GM21528 (cell line): ENCODE measurements at regions not wholly inside any gene's neighbourhood (a gene's known extent, or its start where the extent isn't known, plus 50 kb on each side); places are given as distances from the start of the nearest gene placed in this dataset.
A peak's percentile ranks its signal among the peaks of the same experiment; 100 is the strongest.

Experiments used
- ATAC-seq: cut with Tn5 transposase; IDR thresholded peaks from one replicate; pipeline ENCODE4 v1.9.1; 2021; ENCODE audit warnings: mild to moderate bottlenecking, moderate library complexity; ENCODE audit not compliant: unreplicated experiment, low FRiP score

- no peak for ATAC-seq
Observed at GRCh38 chr12:78402366-78403134, 462.0 kb upstream of the SYT1 start.

DNA sequence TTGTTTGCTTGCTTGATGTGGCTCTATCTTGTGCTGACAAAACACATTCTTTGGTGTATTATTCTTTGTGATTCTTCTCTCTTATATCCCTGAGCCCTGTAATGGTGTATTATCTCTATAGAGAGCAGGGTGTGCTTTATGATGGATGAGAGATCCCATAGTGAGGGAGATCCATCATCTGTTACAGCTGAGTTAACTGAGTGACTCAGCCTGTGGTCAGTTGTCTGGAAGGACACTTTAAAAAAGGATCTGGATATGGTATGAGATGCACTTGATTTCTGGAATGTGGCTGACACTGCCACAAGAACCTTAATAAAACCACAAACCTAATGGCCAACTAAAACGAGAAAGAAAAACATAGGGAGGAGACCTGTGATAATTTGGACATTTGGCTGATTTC is 461.4 kb upstream of the SYT1 start:
- ATAC-seq: no peak

DNA sequence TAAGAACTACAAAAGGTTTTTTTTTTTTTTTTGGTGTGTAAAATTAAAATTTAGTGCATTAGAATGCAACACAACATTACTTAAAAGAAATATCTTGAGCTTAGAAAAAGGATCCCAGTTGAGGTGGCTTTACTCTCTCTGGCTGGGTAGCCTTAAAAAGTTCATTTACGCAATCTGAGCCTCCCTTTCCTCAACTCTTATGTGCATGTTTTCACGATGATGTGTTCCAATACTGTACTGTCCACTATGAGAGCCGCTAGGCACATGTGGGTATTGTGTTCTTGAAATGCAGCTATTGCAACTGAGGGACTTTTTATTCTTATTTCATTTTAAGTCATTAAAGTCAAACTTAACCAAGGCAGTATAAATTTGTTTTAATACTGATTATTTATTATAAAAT is 460.9 kb upstream of the SYT1 start:
- ATAC-seq: no peak

GRCh38 chr12:78406213-78406612 is 458.4 kb upstream of the SYT1 start:
- ATAC-seq: no peak

GRCh38 chr12:78406828-78407227 is 457.7 kb upstream of the SYT1 start:
- ATAC-seq: peak; percentile 81

- no peak for ATAC-seq
Observed at GRCh38 chr12:78407722-78408121, 456.9 kb upstream of the SYT1 start.

DNA sequence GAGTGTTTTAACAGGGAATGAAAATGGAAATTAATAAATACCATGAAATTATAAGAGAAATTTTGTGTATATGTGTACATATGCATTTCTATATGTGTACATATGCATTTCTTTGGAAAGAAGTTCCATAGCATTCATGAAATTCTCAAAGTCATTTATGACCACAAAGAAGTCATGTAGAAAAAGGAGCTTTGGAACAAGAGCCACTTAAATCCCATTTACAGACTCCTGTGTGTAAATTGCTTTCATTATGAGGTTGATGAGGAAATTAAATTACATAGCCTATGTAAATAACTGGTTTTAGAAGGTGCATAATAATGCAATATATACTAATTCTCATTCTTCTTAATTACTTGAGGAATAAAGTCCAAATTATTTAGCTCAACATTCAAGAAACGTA is 450.5 kb upstream of the SYT1 start:
- no peak for ATAC-seq

DNA sequence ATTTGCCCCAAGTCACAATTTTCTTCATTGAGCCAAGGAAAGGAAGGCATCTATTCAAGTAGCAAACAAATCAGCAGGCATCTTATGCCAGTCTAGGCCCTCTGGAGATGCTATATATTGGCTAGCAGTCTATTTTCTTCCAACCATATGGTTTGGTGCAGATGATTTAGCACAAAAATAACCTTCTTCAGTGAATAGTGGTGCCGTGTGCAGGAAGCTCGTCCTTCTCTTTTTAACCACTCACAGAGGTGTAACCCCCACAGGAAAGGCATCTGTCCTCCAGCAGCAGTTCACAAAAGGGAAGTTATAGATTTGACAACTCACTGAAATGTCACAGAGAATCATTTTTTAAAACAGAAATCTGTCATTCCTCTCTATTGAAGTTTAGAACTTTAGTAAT is 445.7 kb upstream of the SYT1 start:
- no peak for ATAC-seq

GRCh38 chr12:78419513-78419912 is 445.1 kb upstream of the SYT1 start:
- ATAC-seq: no peak

DNA sequence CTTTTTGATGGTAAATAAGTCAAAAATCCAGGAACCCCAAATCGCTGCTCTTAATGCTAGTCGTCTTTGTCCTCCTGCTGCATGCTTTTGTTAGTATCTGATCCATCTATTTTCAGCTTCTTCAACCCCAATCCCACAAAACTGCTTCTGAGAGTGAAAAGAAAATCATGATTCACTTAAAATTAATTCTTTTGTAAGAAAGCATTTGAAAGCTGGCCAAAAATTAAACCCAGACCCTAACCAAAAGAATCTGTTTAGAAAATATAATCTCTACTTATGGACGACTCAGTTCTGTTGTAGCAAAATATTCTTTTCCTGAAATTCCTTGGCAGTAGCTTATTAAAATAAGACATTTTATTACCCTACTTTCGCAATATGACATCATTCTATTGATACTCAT is 443.6 kb upstream of the SYT1 start:
- ATAC-seq: no peak

DNA sequence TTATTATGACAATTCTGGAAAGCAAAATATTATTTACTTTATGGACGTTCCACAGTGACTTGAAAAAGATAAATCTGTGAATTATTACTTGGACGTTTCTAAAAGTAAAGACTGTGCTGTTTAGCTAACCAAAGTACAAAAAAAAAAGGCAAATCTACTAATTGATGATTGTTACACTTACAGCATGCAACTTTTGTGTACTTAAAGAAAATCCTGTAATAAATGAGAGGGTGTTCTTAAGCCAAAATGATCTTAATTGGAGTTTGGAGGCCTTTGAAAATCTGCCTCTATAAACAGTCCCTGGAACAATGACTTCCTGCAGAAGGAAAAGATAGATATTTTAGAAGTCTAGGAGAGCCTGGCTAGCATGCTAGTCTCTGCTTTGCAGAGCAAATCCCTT is 434.0 kb upstream of the SYT1 start:
- no peak for ATAC-seq

DNA sequence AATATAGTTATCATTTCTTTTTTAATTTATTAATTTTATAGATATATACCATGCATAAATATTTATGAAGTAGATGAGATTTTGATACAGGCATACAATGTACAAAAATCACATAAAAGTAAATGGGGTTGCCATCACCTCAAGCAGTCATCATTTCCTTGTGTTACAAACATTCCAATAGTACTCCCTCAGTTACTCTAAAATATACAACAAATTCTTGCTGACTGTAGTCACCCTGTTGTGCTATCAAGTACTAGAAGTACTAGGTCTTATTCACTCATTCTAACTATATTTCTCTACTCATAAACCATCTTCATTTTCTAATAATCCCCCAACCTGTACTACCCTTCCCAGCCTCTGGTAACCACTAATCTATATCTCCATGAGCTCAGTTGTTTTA is 432.6 kb upstream of the SYT1 start:
- no peak for ATAC-seq

DNA sequence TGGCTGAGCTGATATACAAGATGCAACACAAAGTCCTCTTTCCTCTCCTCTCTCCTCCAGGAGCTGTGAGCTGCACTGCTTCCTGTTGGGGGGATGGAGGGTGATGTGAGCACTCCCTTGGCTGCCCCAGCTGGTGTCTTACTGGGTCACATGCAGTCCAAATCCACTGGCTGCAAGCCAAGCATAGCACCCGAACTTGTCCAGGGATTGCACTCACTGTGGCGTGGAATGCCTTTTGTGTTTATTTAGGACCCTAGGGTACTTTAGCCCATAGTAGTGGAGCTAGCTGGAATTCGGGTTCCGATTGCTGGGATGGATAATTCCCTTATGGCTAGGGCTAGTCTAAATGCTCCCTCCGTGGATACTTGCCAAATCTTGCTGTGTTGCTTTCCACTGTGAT is 424.9 kb upstream of the SYT1 start:
- ATAC-seq: no peak

GRCh38 chr12:78441737-78442453 is 422.7 kb upstream of the SYT1 start:
- no peak for ATAC-seq

DNA sequence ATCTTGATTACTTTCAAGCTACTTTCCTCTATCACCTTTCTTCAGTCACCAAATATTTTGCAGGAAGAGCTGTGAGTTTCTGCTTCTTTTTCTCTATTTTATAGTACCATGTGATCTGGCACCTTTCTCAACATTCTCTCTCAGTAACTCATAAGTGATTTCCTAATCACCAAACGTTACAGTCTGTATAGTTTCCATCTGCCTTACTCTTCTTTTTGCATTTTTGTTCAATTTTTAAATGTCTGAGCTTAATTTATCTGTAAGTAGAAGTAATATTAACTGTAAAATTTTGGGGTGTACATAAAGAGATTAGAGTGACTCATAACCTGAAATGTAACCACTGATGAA is 422.1 kb upstream of the SYT1 start:
- no peak for ATAC-seq

- ATAC-seq: no peak
Observed at GRCh38 chr12:78446555-78446954, 418.0 kb upstream of the SYT1 start.

- no peak for ATAC-seq
Observed at GRCh38 chr12:78447373-78447772, 417.2 kb upstream of the SYT1 start.

DNA sequence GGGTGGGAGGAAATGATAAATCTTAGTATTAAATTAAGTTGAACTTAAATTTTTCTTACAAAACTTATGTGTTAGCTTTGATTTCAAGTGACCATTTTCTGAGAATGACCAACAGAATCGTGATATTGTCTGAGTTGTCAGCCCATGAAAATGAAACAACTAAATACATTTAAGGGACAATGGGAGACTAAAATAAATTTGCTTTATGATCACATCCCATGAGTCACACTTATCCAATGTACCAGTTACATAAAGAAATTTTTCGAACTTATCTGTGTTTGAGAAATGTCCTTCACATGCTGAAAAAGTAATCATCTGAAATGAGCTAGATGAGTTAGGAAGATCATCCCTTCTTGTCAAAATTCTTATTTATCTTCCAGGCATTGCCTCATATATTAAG is 415.9 kb upstream of the SYT1 start:
- no peak for ATAC-seq

- ATAC-seq: no peak
Observed at GRCh38 chr12:78455991-78456390, 408.6 kb upstream of the SYT1 start.

- peak; percentile 100 for ATAC-seq
Observed at GRCh38 chr12:78457938-78458337, 406.6 kb upstream of the SYT1 start.

- no peak for ATAC-seq
Observed at GRCh38 chr12:78470354-78471195, 394.0 kb upstream of the SYT1 start.
